HepG2 (cell line): ENCODE measurements at regions not wholly inside any gene's neighbourhood (a gene's known extent, or its start where the extent isn't known, plus 50 kb on each side); places are given as distances from the start of the nearest gene placed in this dataset.
"Not testable (repeated sequence)": the region's sequence is repeated elsewhere in the genome, so short reads cannot be mapped to it uniquely, and the experiment has no call there.

Experiments used
- ATAC-seq: fragments of 200-7000 bp; cut with Tn5 transposase; 3 replicates; pipeline ENCODE4 v1.9.1; 2020; ENCODE audit warnings: mild to moderate bottlenecking, moderate library complexity
- BruUV-seq: library from RNA; stranded (reverse); fragments of 400-500 nt; replicated peaks from 2 replicates; lab custom pipeline; 2021; lab: Mats Ljungman, UMichigan
- CTCF ChIA-PET: fragments of 300-600 bp; formaldehyde crosslinking; extraction: SDS; loops from one replicate; lab custom pipeline; 2021; ENCODE audit warnings: low total read pairs, inconsistent platforms, low intra/inter-chr PET ratio; lab: Yijun Ruan, JAX
- POLR2A ChIA-PET: fragments of 350-600 bp; sonication (Branson Sonifier 250); formaldehyde crosslinking; loops from one replicate; lab custom pipeline; 2020; ENCODE audit warnings: antibody characterized with exemption, inconsistent platforms; lab: Yijun Ruan, JAX
- DNase-seq: peaks from one replicate; pipeline ENCODE4 v3.0.0-alpha.2; 2015; ENCODE audit warnings: low spot score
- FAIRE-seq: peaks from 3 replicates; lab custom pipeline; 2011; peaks lifted over from hg19 to GRCh38; lab: Jason Lieb, UNC
- H2AFZ ChIP-seq: one replicate; pipeline ENCODE4 v1.6.1; 2011; ENCODE audit warnings: low read length, inconsistent platforms
- H3K27ac ChIP-seq: fragments of 300-600 bp; 3 replicates; pipeline ENCODE4 v1.8.0; 2011; ENCODE audit warnings: mixed run types, mild to moderate bottlenecking, mixed read lengths, low read length, inconsistent platforms; ENCODE audit not compliant: insufficient read depth; ENCODE audit errors: extremely low read length
- H3K27me3 ChIP-seq, 2 experiments: fragments of 200-600 bp in 1 of 2; 2 replicates in 1 of 2; 3 replicates in 1 of 2; pipeline versions ENCODE4 v1.6.0 to v1.8.0; 2011; ENCODE audit warnings: low read length in 2 of 2, mild to moderate bottlenecking in 2 of 2, moderate library complexity in 2 of 2, inconsistent platforms in 1 of 2; ENCODE audit not compliant: insufficient read depth in 2 of 2, control insufficient read depth in 1 of 2
- H3K36me3 ChIP-seq, 2 experiments: fragments of 200-600 bp in 1 of 2; replicated peaks in 1 of 2; 2 replicates in 1 of 2; 3 replicates in 1 of 2; pipeline versions ENCODE4 v1.5.1 to v1.8.0; 2011; ENCODE audit warnings: low read length in 2 of 2, inconsistent platforms in 1 of 2; ENCODE audit not compliant: insufficient read depth in 2 of 2, control insufficient read depth in 1 of 2
- H3K4me1 ChIP-seq: 2 replicates; pipeline ENCODE4 v1.5.1; 2012; ENCODE audit warnings: low read length, inconsistent platforms; ENCODE audit not compliant: insufficient read depth
- H3K4me2 ChIP-seq: 2 replicates; pipeline ENCODE4 v1.6.0; 2011; ENCODE audit warnings: low read depth, low read length, inconsistent platforms
- H3K4me3 ChIP-seq, 3 experiments: fragments of 200-600 bp in 1 of 3; sonication (generic), shearing (Covaris generic) in 1 of 3; replicated peaks in 1 of 3; 2 replicates each; pipeline ENCODE4 v1.5.1; 2011 to 2016; ENCODE audit warnings: low read length in 3 of 3, inconsistent platforms in 2 of 3, low read depth in 2 of 3, mild to moderate bottlenecking in 2 of 3, control low read depth in 1 of 3, mixed read lengths in 1 of 3; ENCODE audit not compliant: insufficient read depth in 1 of 3
- H3K79me2 ChIP-seq: one replicate; pipeline ENCODE4 v1.6.1; 2011; ENCODE audit warnings: low read length, inconsistent platforms; ENCODE audit not compliant: insufficient read depth
- H3K9ac ChIP-seq: 2 replicates; pipeline ENCODE4 v1.6.0; 2011; ENCODE audit warnings: mild to moderate bottlenecking, low read depth, low read length, inconsistent platforms; ENCODE audit not compliant: insufficient read depth
- H3K9me3 ChIP-seq: 2 replicates; pipeline ENCODE4 v1.5.1; 2012; ENCODE audit warnings: mild to moderate bottlenecking, low read length
- H4K20me1 ChIP-seq: 2 replicates; pipeline ENCODE4 v1.6.0; 2011; ENCODE audit warnings: inconsistent platforms, mild to moderate bottlenecking, low read length, moderate library complexity; ENCODE audit not compliant: insufficient read depth
- BCL6 ChIP-seq: IDR thresholded peaks from 2 replicates; pipeline ENCODE4 v1.6.1; 2016; ENCODE audit warnings: missing genetic modification reagents, missing compliant biosample characterization
- BHLHE40 ChIP-seq: IDR thresholded peaks from 2 replicates; pipeline ENCODE4 v1.6.1; 2011; ENCODE audit warnings: low read length, improper control_type of control experiment
- CENPBD1 ChIP-seq: sonication (generic); formaldehyde crosslinking; IDR thresholded peaks from 2 replicates; pipeline ENCODE4 v1.8.0; 2022; ENCODE audit warnings: missing genetic modification reagents, low read depth, mild to moderate bottlenecking, borderline replicate concordance
- FLYWCH1 ChIP-seq: sonication (generic); formaldehyde crosslinking; IDR thresholded peaks from 2 replicates; pipeline ENCODE4 v1.8.1; 2023; ENCODE audit warnings: mild to moderate bottlenecking, missing genetic modification reagents
- HNRNPH1 ChIP-seq: fragments of 200-400 bp; formaldehyde crosslinking; optimal IDR thresholded peaks from 2 replicates; pipeline ENCODE3; 2017; ENCODE audit warnings: mild to moderate bottlenecking, low read depth, low read length
- NR2F1 ChIP-seq, 2 experiments: fragments of 450-650 bp in 1 of 2; formaldehyde crosslinking in 1 of 2; IDR thresholded peaks; 2 replicates each; pipeline versions ENCODE4 v1.5.0 to v1.6.1; 2016 to 2020; ENCODE audit warnings: mild to moderate bottlenecking in 1 of 2, missing compliant biosample characterization in 1 of 2, missing genetic modification reagents in 1 of 2, moderate library complexity in 1 of 2
- NR2F6 ChIP-seq, 2 experiments: IDR thresholded peaks; 2 replicates each; pipeline ENCODE4 v1.6.1; 2016; ENCODE audit warnings: antibody characterized with exemption in 1 of 2, mild to moderate bottlenecking in 1 of 2
- SRSF9 ChIP-seq: fragments of 200-400 bp; formaldehyde crosslinking; IDR thresholded peaks from 2 replicates; pipeline ENCODE4 v1.6.1; 2018; ENCODE audit warnings: borderline replicate concordance, mild to moderate bottlenecking, low read depth, low read length; ENCODE audit not compliant: insufficient read depth, poor library complexity, severe bottlenecking
- ZNF230 ChIP-seq: sonication (generic); formaldehyde crosslinking; IDR thresholded peaks from 2 replicates; pipeline ENCODE4 v1.4.0; 2020; ENCODE audit warnings: mild to moderate bottlenecking, missing genetic modification reagents
- WGBS: methylation state at CpG from one replicate; pipeline ENCODE4 v1.1.6; 2017; ENCODE audit warnings: low lambda C conversion rate; 5-methylcytosine and 5-hydroxymethylcytosine counted together
- in situ Hi-C: cut with HindIII; loops from 2 replicates; pipeline ENCODE4 v1.10.0; 2017; ENCODE audit warnings: low pct_unique_long_range_greater_than_20kb; ENCODE audit not compliant: extremely low pct_ligation_motif_present
- intact Hi-C: fragments of 100-400 bp; cut with micrococcal nuclease; formaldehyde crosslinking; loops from one replicate; pipeline ENCODE4 v1.10.0; 2022; ENCODE audit not compliant: unreplicated experiment

- H3K27ac ChIP-seq; H4K20me1 ChIP-seq; CTCF ChIA-PET; H3K79me2 ChIP-seq; H3K4me3 ChIP-seq; H3K9me3 ChIP-seq; H3K27me3 ChIP-seq; in situ Hi-C loops; ATAC-seq; H3K4me1 ChIP-seq; H2AFZ ChIP-seq; BruUV-seq; FAIRE-seq; H3K9ac ChIP-seq; H3K4me2 ChIP-seq; DNase-seq; intact Hi-C loops; POLR2A ChIA-PET; H3K36me3 ChIP-seq; TF ChIP-seq NR2F6 (CRISPR knock-in tag; IDR thresholded peaks at IDR 0.05): not testable (repeated sequence)
- TF ChIP-seq NR2F1 (CRISPR knock-in tag; IDR thresholded peaks at IDR 0.05) (0 out of 4 replicates have a peak, but pooled peaks of 1 of the 2 experiments have one; percentile 13), NR2F6 (IDR thresholded peaks at IDR 0.05) (peak; percentile 34; the same call in 1 of the 2 replicates), BHLHE40 (0 out of 2 replicates have a peak, but pooled peaks have one; percentile 5)
- 30% methylated on average over 12 of the region's 12 CpGs for WGBS
These were observed 246.9 kb upstream of the KCNH7 start for GRCh38 chr2:163085366-163086024.

GRCh38 chr2:163081754-163082153, 243.2 kb upstream of the KCNH7 start:
- Histone ChIP-seq H3K4me1 (no peaks in the 10 kb centered on the region), H3K79me2 (no peaks in the 10 kb centered on the region), H3K9me3 (peaks cover 6% of the 10 kb centered on the region), H3K27ac (no peak overlapping the region), H2AFZ (no peak overlapping the region), H3K27me3 (no peaks in the 10 kb centered on the region; a peak in 1 of 5 replicates), H3K4me3 (no peak overlapping the region), H3K9ac (no peak overlapping the region), H3K4me2 (no peak overlapping the region), H3K36me3 (no peaks in the 10 kb centered on the region), H4K20me1 (no peaks in the 10 kb centered on the region)
- FAIRE-seq (no peak), ATAC-seq (no peak), DNase-seq (no peak)
- intact Hi-C loops (no loop called here), in situ Hi-C loops (no loop called here)
- ChIA-PET CTCF (no interaction called here), POLR2A (no interaction called here)
- no TSS peak for BruUV-seq
- TF ChIP-seq BCL6 (CRISPR knock-in tag) (no peak), SRSF9 (no peak), HNRNPH1 (no peak), FLYWCH1 (CRISPR knock-in tag) (no peak), ZNF230 (no peak), CENPBD1 (CRISPR knock-in tag) (no peak)
